Astrocyte of the spinal cord (primary cell): ENCODE measurements at regions not wholly inside any gene's neighbourhood (a gene's known extent, or its start where the extent isn't known, plus 50 kb on each side); places are given as distances from the start of the nearest gene placed in this dataset.
"Not testable (repeated sequence)": the region's sequence is repeated elsewhere in the genome, so short reads cannot be mapped to it uniquely, and the experiment has no call there.

Source experiments
- DNase-seq: peaks from one replicate; pipeline ENCODE4 v3.0.0; 2011; ENCODE audit warnings: low read depth, low spot score
- H3K4me3 ChIP-seq: 2 replicates; pipeline ENCODE4 v1.5.1; 2011; ENCODE audit warnings: low read depth, mild to moderate bottlenecking, low read length, moderate library complexity
- CTCF ChIP-seq: IDR thresholded peaks from 2 replicates; pipeline ENCODE4 v1.5.1; 2012; ENCODE audit warnings: low read depth, mild to moderate bottlenecking, low read length, inconsistent platforms
- in situ Hi-C: cut with HindIII; loops from 2 replicates; pipeline ENCODE4 v1.10.0; 2017; ENCODE audit warnings: low sequenced_read_pairs

GRCh38 chr7:83273699-83274098 is 111.0 kb upstream of the PCLO start:
- no peak overlapping the region for H3K4me3 ChIP-seq
- no peak for DNase-seq
- TF ChIP-seq CTCF, result no peak
- in situ Hi-C loops, result no loop called here

GRCh38 chr7:83271212-83272099 is 108.8 kb upstream of the PCLO start:
- H3K4me3 ChIP-seq, result no peak overlapping the region
- TF ChIP-seq CTCF, result peak; percentile 64
- in situ Hi-C loops, result no loop called here
- peak; percentile 59 for DNase-seq

GRCh38 chr7:83270407-83270806 is 107.7 kb upstream of the PCLO start:
- no peak for TF ChIP-seq CTCF
- DNase-seq, result no peak
- in situ Hi-C loops, result no loop called here
- H3K4me3 ChIP-seq, result no peak overlapping the region

DNA sequence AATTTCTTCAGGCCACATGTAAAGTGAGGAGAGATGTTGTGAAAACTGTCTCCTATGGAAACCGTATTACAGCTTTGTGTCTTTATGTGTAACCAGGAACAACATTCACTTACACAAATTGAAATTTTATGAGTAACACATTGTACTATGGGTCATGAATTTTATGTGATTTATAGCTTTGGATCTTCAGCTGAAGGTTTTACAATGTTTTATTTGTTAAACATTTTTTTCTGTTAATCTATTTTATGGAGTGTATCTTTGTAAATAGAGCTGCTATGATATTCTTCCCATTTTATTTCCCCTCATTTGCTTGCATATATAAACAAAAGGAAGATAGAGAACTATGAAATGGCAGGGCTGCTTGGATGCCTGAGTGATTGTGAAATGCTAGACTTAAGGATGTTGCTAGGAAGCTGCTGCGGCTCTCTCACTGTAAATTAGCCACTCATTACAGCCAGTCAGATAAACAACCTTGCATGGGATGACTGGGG is 104.5 kb upstream of the PCLO start:
- in situ Hi-C loops, result no loop called here
- DNase-seq, result peak; percentile 35
- no peak overlapping the region for H3K4me3 ChIP-seq

DNA sequence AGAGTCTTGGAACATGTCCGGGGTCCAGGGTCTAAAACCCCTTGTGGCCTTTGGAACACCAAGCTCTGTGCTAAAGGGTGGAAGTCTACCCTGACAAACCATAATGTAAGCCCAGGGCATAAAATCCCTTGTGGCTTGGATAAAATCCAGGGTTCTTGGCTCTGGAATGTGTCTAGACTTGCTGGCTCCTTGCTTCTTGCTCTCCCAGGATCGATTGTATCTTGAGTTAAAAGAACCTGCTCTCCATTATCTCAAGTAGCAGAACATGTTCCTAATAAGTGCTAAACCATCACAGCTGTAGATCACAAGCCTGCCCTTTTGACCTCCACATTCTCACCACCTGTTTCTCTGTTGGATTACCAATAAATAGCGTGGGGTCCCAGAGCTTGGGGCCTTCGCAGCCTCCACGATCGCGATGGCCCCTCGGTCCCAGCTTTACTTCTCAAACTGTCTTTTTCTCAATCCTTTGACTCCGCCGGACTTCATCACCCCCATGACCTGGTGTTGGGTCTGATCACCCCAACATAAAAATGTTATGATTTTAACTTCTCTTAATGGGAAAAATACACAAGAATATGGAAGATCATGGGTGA is 100.9 kb upstream of the PCLO start:
- peak; percentile 50 for DNase-seq

More for the DNA sequence above, 104.5 kb upstream of the PCLO start:
- no peak for TF ChIP-seq CTCF

DNA sequence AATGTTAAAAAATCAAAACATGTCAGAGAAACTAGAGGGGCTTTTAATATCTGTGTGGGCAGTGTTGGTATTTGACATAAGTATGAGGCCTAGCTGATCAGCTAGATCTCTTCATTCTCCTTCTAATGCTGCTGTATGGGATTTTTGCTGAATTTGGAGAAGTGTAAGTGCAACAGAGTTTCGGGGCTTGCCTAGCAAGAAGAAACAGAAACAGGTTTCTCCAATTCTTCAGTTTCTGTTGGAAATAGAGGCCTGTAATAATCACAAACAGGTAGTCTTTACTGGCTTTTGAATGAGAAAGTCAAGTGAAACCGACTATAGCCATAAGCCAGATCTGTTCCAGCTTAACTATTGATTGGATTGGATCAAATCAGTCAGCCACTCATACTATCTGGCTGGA is 96.4 kb upstream of the PCLO start:
- in situ Hi-C loops, result no loop called here
- TF ChIP-seq CTCF, result no peak
- DNase-seq, result no peak
- H3K4me3 ChIP-seq, result no peak overlapping the region

More for the DNA sequence above, 100.9 kb upstream of the PCLO start:
- H3K4me3 ChIP-seq, in situ Hi-C loops: not testable (repeated sequence)

DNA sequence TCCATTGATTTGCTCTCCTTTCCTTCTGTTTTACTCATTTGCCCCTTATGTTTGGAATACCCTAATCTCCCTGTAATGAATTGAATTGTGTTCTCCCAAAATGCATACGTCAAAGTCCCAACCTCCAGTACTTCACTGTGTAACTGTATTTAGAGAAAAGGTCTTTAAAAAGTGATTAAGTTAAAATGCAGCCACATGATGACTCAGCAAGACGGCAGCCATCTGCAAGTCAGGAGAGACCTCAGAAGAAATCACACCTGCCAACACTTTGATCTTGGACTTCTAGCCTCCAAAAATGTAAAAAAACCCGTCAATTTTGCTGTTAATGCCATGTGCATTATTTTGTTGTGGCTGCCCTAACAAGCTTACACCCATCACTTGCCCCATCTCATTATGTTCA is 85.3 kb upstream of the PCLO start:
- DNase-seq, result no peak
- TF ChIP-seq CTCF, result no peak
- in situ Hi-C loops, result no loop called here
- no peak overlapping the region for H3K4me3 ChIP-seq

GRCh38 chr7:83219231-83219630 is 56.5 kb upstream of the PCLO start:
- DNase-seq, in situ Hi-C loops, H3K4me3 ChIP-seq: not testable (repeated sequence)
